ENCODE measurements at regions not wholly inside any gene's neighbourhood (a gene's known extent, or its start where the extent isn't known, plus 50 kb on each side); places are given as distances from the start of the nearest gene placed in this dataset.
"Not testable (repeated sequence)": the region's sequence is repeated elsewhere in the genome, so short reads cannot be mapped to it uniquely, and the experiment has no call there.

DNA sequence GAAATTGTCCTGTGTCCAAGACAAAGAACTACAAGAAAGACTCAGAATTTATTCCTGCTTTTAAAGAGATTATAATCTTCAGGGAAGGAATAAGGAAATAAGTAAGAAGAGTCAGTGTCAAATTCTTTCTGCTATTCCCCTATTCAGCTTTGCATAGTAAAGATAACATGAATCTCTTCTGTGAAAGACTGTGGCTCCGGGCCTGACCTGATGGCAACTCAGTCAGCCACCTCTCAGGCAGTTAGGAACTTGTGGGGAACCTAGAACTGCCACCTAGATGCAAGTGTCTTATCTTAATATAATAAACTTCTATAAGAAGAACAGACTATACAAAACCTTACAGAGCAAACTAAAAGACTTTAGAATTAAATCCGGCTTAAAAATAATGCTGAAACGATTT is 382.0 kb downstream of the RAD51AP2 start:
- Histone ChIP-seq H2AFZ (no peak overlapping the region), H3K9me3 (ENCODE audit: control insufficient read depth, low read length) (no peaks in the 10 kb centered on the region), H3K4me1 (no peaks in the 10 kb centered on the region), H3K9ac (no peak overlapping the region), H3K4me3 (ENCODE audit: low read depth, low read length) (no peak overlapping the region), H3K79me2 (no peaks in the 10 kb centered on the region), H3K4me2 (ENCODE audit: low read length) (no peak overlapping the region), H3K36me3 (ENCODE audit: control insufficient read depth, insufficient read depth, low read length) (no peaks in the 10 kb centered on the region), H3K27me3 (ENCODE audit: control insufficient read depth, insufficient read depth, low read length) (no peaks in the 10 kb centered on the region), H3K27ac (no peak overlapping the region)
- TF ChIP-seq, protein P1, sequence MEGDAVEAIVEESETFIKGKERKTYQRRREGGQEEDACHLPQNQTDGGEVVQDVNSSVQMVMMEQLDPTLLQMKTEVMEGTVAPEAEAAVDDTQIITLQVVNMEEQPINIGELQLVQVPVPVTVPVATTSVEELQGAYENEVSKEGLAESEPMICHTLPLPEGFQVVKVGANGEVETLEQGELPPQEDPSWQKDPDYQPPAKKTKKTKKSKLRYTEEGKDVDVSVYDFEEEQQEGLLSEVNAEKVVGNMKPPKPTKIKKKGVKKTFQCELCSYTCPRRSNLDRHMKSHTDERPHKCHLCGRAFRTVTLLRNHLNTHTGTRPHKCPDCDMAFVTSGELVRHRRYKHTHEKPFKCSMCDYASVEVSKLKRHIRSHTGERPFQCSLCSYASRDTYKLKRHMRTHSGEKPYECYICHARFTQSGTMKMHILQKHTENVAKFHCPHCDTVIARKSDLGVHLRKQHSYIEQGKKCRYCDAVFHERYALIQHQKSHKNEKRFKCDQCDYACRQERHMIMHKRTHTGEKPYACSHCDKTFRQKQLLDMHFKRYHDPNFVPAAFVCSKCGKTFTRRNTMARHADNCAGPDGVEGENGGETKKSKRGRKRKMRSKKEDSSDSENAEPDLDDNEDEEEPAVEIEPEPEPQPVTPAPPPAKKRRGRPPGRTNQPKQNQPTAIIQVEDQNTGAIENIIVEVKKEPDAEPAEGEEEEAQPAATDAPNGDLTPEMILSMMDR (IDR thresholded peaks at IDR 0.05), result no peak

DNA sequence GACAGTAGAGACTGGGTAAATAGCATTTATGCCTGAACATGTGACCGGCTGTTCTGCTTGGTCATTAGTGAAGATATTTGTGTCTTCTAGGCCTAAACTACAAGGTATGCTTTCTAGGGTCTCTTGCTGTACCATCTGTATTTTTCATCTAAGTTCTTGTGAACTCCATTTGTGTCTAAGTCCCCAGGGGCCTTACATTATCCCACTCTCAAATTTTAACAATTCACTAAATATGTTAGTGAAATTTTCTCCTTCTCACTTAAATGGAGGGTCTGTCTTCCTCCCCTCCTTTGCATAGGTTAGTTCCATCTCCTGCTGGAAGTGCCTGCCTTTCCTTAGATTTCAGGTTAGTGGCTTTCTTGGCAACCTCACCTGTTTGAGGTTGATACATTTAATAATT is 382.6 kb downstream of the RAD51AP2 start:
- no peak overlapping the region for H3K4me2 ChIP-seq (ENCODE audit: low read length)
- no peak overlapping the region for H3K4me3 ChIP-seq (ENCODE audit: low read depth, low read length)
- H3K4me1 ChIP-seq, result no peaks in the 10 kb centered on the region
- no peaks in the 10 kb centered on the region for H3K27me3 ChIP-seq (ENCODE audit: control insufficient read depth, insufficient read depth, low read length)
- H3K9ac ChIP-seq, result no peak overlapping the region
- no peaks in the 10 kb centered on the region for H3K9me3 ChIP-seq (ENCODE audit: control insufficient read depth, low read length)
- TF ChIP-seq, protein P1 (IDR thresholded peaks at IDR 0.05), result no peak
- no peaks in the 10 kb centered on the region for H3K79me2 ChIP-seq
- H3K36me3 ChIP-seq (ENCODE audit: control insufficient read depth, insufficient read depth, low read length), result no peaks in the 10 kb centered on the region
- H3K27ac ChIP-seq, result no peak overlapping the region
- no peak overlapping the region for H2AFZ ChIP-seq

DNA sequence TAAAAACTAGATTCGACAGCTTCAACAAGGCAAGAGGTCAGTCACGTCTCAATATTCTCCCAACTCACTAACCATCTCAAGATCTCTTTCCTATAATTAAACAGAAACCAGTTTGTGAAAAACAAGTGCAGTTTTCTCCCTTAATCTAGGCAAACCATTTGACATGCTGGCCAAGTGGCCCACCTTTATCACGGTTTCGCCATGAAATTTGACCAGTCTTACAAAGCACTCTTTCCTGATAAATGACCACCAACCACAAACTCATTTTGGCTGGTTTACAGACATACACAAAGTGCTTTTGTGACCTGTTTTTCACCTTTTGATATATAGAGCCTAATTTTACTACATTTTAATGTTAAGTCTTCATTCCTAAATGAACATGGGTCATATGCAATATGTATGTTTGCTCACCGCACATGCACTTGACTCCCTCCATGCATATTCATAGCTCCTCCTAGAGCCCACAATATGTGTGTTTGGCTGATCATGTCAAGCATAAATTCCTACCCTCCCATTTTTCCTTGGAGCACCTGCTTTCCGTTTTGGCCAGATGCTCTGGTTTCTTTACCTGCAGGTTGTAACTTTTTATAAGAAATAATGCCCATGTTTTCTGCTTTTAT is 385.1 kb downstream of the RAD51AP2 start:
- Histone ChIP-seq H3K4me2 (ENCODE audit: low read length) (no peak overlapping the region), H3K27me3 (ENCODE audit: control insufficient read depth, insufficient read depth, low read length) (no peaks in the 10 kb centered on the region), H2AFZ (no peak overlapping the region), H3K79me2 (no peaks in the 10 kb centered on the region), H3K9ac (no peak overlapping the region), H3K36me3 (ENCODE audit: control insufficient read depth, insufficient read depth, low read length) (no peaks in the 10 kb centered on the region), H3K4me3 (ENCODE audit: low read depth, low read length) (no peak overlapping the region), H3K9me3 (ENCODE audit: control insufficient read depth, low read length) (no peaks in the 10 kb centered on the region), H3K4me1 (no peaks in the 10 kb centered on the region), H3K27ac (no peak overlapping the region)
- TF ChIP-seq, protein P1 (IDR thresholded peaks at IDR 0.05), result no peak

DNA sequence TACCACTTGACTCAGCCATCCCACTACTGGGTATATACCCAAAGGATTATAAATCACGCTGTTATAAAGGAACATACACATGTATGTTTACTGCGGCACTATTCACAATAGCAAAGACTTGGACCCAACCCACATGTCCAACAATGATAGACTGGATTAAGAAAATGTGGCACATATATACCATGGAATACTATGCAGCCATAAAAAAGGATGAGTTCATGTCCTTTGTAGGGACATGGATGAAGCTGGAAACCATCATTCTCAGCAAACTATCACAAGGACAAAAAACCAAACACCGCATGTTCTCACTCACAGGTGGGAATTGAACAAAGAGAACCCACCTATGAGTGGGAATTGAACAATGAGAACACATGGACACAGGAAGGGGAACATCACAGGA is 387.6 kb downstream of the RAD51AP2 start:
- not testable (repeated sequence) for H3K36me3 ChIP-seq (ENCODE audit: control insufficient read depth, insufficient read depth, low read length); H2AFZ ChIP-seq; H3K9me3 ChIP-seq (ENCODE audit: control insufficient read depth, low read length); H3K27me3 ChIP-seq (ENCODE audit: control insufficient read depth, insufficient read depth, low read length); H3K79me2 ChIP-seq; H3K27ac ChIP-seq; H3K4me3 ChIP-seq (ENCODE audit: low read depth, low read length); H3K9ac ChIP-seq; H3K4me2 ChIP-seq (ENCODE audit: low read length); H3K4me1 ChIP-seq

DNA sequence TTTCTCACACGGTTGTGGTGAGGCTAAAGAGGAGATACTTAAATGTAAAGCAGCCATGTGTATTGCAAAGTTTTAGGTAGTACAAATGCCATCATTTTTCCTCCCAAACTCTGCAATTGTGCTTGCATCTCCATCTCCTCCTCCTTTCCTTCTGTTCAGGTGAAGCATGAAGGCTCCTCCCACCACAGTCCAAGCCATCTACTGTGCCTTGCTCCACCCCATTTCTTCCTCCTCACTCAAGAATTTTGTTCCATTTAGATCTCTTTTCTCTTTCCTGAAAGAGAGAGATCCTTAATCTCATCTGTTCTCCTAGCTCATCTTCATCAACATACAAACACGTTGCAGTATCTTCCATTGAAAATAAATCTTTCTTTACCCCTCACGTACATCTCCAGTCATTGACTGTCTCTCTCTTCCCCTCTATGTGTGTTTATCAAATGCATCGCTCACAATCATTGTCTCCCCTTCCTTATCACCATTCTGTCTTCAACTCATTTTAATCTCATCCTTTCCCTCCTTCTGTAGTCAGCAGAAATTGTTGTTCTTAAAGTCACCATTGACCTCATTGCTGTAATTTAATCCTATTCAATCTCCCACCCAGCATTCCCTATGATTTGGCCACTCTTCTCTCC is 392.1 kb downstream of the RAD51AP2 start:
- no peak overlapping the region for H3K9ac ChIP-seq
- H3K4me1 ChIP-seq, result no peaks in the 10 kb centered on the region
- no peaks in the 10 kb centered on the region for H3K27me3 ChIP-seq (ENCODE audit: control insufficient read depth, insufficient read depth, low read length)
- no peak overlapping the region for H3K4me3 ChIP-seq (ENCODE audit: low read depth, low read length)
- H3K9me3 ChIP-seq (ENCODE audit: control insufficient read depth, low read length), result no peaks in the 10 kb centered on the region
- no peak overlapping the region for H3K4me2 ChIP-seq (ENCODE audit: low read length)
- H3K79me2 ChIP-seq, result no peaks in the 10 kb centered on the region
- no peaks in the 10 kb centered on the region for H3K36me3 ChIP-seq (ENCODE audit: control insufficient read depth, insufficient read depth, low read length)
- TF ChIP-seq, protein P1 (IDR thresholded peaks at IDR 0.05), result no peak
- no peak overlapping the region for H3K27ac ChIP-seq
- no peak overlapping the region for H2AFZ ChIP-seq

All from parathyroid adenoma (tissue), 2 donors.